Body of pancreas (tissue), 4 donors: ENCODE measurements at regions not wholly inside any gene's neighbourhood (a gene's known extent, or its start where the extent isn't known, plus 50 kb on each side); places are given as distances from the start of the nearest gene placed in this dataset.

ENCODE experiments used
- CTCF ChIP-seq, 7 experiments: fragments of 450-650 bp in 4 of 7; fragments of 200-600 bp in 3 of 7; sonication (generic) in 3 of 7; IDR thresholded peaks; one replicate each; pipeline ENCODE4 v1.5.1; 2016 to 2019; ENCODE audit warnings: antibody characterized with exemption in 7 of 7
- POLR2A ChIP-seq, 3 donors: fragments of 450-650 bp; IDR thresholded peaks; one replicate each; pipeline ENCODE4 v1.6.1; 2016; ENCODE audit warnings: antibody characterized with exemption in 3 of 3, mild to moderate bottlenecking in 2 of 3

GRCh38 chr5:73339051-73339575 lies 109.5 kb downstream of the FOXD1 start:
- TF ChIP-seq CTCF (IDR thresholded peaks at IDR 0.05) (no peak), POLR2A (IDR thresholded peaks at IDR 0.05) (no peak)
